ENCODE measurements at regions not wholly inside any gene's neighbourhood (a gene's known extent, or its start where the extent isn't known, plus 50 kb on each side); places are given as distances from the start of the nearest gene placed in this dataset.

GRCh38 chr17:70238228-70238627, 68.9 kb downstream of the KCNJ2 start:
- DNase-seq (ENCODE audit: low read depth in 1 of 2, low spot score in 1 of 2): no peak
- Histone ChIP-seq H3K4me3 (replicated peaks; ENCODE audit: insufficient read depth, low read length) (no peak overlapping the region), H3K27me3 (ENCODE audit: insufficient read depth, poor library complexity, severe bottlenecking) (no peaks in the 10 kb centered on the region), H3K27ac (replicated peaks) (no peak overlapping the region)
- TF ChIP-seq SPI1 (IDR thresholded peaks at IDR 0.05; ENCODE audit: borderline replicate concordance, low read depth) (no peak), POLR2AphosphoS5 (IDR thresholded peaks at IDR 0.05; ENCODE audit: low read depth) (no peak), GABPA (IDR thresholded peaks at IDR 0.05; ENCODE audit: low read depth) (no peak), REST (IDR thresholded peaks at IDR 0.05; ENCODE audit: insufficient replicate concordance, low read depth) (no peak), CTCF (IDR thresholded peaks at IDR 0.05; ENCODE audit: insufficient read depth, low read length) (no peak)

- H3K4me3 ChIP-seq (replicated peaks; ENCODE audit: insufficient read depth, low read length): no peak overlapping the region
- TF ChIP-seq SPI1 (IDR thresholded peaks at IDR 0.05; ENCODE audit: borderline replicate concordance, low read depth) (no peak), GABPA (IDR thresholded peaks at IDR 0.05; ENCODE audit: low read depth) (no peak), POLR2AphosphoS5 (IDR thresholded peaks at IDR 0.05; ENCODE audit: low read depth) (no peak), REST (IDR thresholded peaks at IDR 0.05; ENCODE audit: insufficient replicate concordance, low read depth) (no peak), CTCF (IDR thresholded peaks at IDR 0.05; ENCODE audit: insufficient read depth, low read length) (no peak)
- H3K27me3 ChIP-seq (ENCODE audit: insufficient read depth, poor library complexity, severe bottlenecking): no peaks in the 10 kb centered on the region
- H3K27ac ChIP-seq (replicated peaks): no peak overlapping the region
- no peak for DNase-seq (ENCODE audit: low read depth in 1 of 2, low spot score in 1 of 2)
These were observed 69.3 kb downstream of the KCNJ2 start for GRCh38 chr17:70238646-70239045.

- Histone ChIP-seq H3K27ac (replicated peaks) (no peak overlapping the region), H3K4me3 (replicated peaks; ENCODE audit: insufficient read depth, low read length) (no peak overlapping the region), H3K27me3 (ENCODE audit: insufficient read depth, poor library complexity, severe bottlenecking) (no peaks in the 10 kb centered on the region)
- no peak for DNase-seq (ENCODE audit: low read depth in 1 of 2, low spot score in 1 of 2)
- TF ChIP-seq POLR2AphosphoS5 (IDR thresholded peaks at IDR 0.05; ENCODE audit: low read depth): no peak
- TF ChIP-seq GABPA (IDR thresholded peaks at IDR 0.05; ENCODE audit: low read depth): no peak
- TF ChIP-seq REST (IDR thresholded peaks at IDR 0.05; ENCODE audit: insufficient replicate concordance, low read depth): no peak
- no peak for TF ChIP-seq CTCF (IDR thresholded peaks at IDR 0.05; ENCODE audit: insufficient read depth, low read length)
- no peak for TF ChIP-seq SPI1 (IDR thresholded peaks at IDR 0.05; ENCODE audit: borderline replicate concordance, low read depth)
These were observed 70.1 kb downstream of the KCNJ2 start for GRCh38 chr17:70239391-70239826.

All from HL-60 (cell line).